Common myeloid progenitor, CD34-positive (primary cell): ENCODE measurements at regions not wholly inside any gene's neighbourhood (a gene's known extent, or its start where the extent isn't known, plus 50 kb on each side); places are given as distances from the start of the nearest gene placed in this dataset.

Experiments
- CTCF ChIA-PET: fragments of 350-600 bp; sonication (Branson Sonifier 250); formaldehyde crosslinking; loops from one replicate; lab custom pipeline; 2021; ENCODE audit warnings: antibody characterized with exemption; lab: Charles Lee
- POLR2A ChIA-PET: fragments of 350-600 bp; sonication (Branson Sonifier 250); formaldehyde crosslinking; loops from one replicate; lab custom pipeline; 2021; ENCODE audit warnings: antibody characterized with exemption; lab: Charles Lee
- DNase-seq, 3 donors: peaks; one replicate each; pipeline versions ENCODE4 v3.0.0 to v3.0.0-alpha.2; 2013
- H3K27ac ChIP-seq, 2 experiments: 1 replicate in 1 of 2; 2 replicates in 1 of 2; pipeline ENCODE4 v1.7.0; 2013; ENCODE audit warnings: inconsistent platforms in 2 of 2, low read length in 2 of 2, mild to moderate bottlenecking in 2 of 2, low read depth in 1 of 2, moderate library complexity in 1 of 2; ENCODE audit not compliant: severe bottlenecking in 2 of 2, insufficient read depth in 1 of 2, poor library complexity in 1 of 2
- H3K27me3 ChIP-seq, 5 experiments: replicated peaks in 2 of 5; 1 replicate in 3 of 5; 2 replicates in 2 of 5; pipeline versions ENCODE4 v1.6.1 to v1.7.0; 2013; ENCODE audit warnings: low read length in 4 of 5, mild to moderate bottlenecking in 2 of 5, moderate library complexity in 2 of 5, inconsistent platforms in 1 of 5; ENCODE audit not compliant: insufficient read depth in 5 of 5, control insufficient read depth in 4 of 5
- H3K36me3 ChIP-seq, 4 experiments: 1 replicate in 2 of 4; 2 replicates in 2 of 4; pipeline versions ENCODE4 v1.6.1 to v1.7.0; 2013; ENCODE audit warnings: low read length in 3 of 4, control low read depth in 1 of 4, mild to moderate bottlenecking in 1 of 4; ENCODE audit not compliant: control insufficient read depth in 4 of 4, insufficient read depth in 4 of 4
- H3K4me1 ChIP-seq, 4 experiments: 1 replicate in 3 of 4; 2 replicates in 1 of 4; pipeline versions ENCODE4 v1.6.1 to v1.7.1; 2013; ENCODE audit warnings: low read length in 3 of 4, mild to moderate bottlenecking in 3 of 4, control low read depth in 1 of 4, inconsistent platforms in 1 of 4, moderate library complexity in 1 of 4; ENCODE audit not compliant: control insufficient read depth in 4 of 4, insufficient read depth in 4 of 4; ENCODE audit errors: control extremely low read depth in 1 of 4
- H3K4me3 ChIP-seq, 7 experiments: 1 replicate in 4 of 7; 2 replicates in 3 of 7; pipeline versions ENCODE4 v1.5.1 to v1.7.0; 2013; ENCODE audit warnings: mild to moderate bottlenecking in 7 of 7, low read length in 6 of 7, moderate library complexity in 6 of 7, inconsistent platforms in 2 of 7, low read depth in 2 of 7, control low read depth in 1 of 7; ENCODE audit not compliant: insufficient read depth in 4 of 7, control insufficient read depth in 1 of 7; ENCODE audit errors: extremely low read depth in 1 of 7
- H3K9me3 ChIP-seq, 5 experiments: 1 replicate in 4 of 5; 2 replicates in 1 of 5; pipeline versions ENCODE4 v1.6.1 to v1.7.1; 2013; ENCODE audit warnings: low read length in 4 of 5, mild to moderate bottlenecking in 2 of 5, inconsistent platforms in 1 of 5, low read depth in 1 of 5, moderate library complexity in 1 of 5; ENCODE audit not compliant: control insufficient read depth in 4 of 5, insufficient read depth in 2 of 5; ENCODE audit errors: control extremely low read depth in 1 of 5
- WGBS: methylation state at CpG from one replicate; pipeline ENCODE4 v1.1.5; 2013; ENCODE audit not compliant: insufficient coverage; 5-methylcytosine and 5-hydroxymethylcytosine counted together

DNA sequence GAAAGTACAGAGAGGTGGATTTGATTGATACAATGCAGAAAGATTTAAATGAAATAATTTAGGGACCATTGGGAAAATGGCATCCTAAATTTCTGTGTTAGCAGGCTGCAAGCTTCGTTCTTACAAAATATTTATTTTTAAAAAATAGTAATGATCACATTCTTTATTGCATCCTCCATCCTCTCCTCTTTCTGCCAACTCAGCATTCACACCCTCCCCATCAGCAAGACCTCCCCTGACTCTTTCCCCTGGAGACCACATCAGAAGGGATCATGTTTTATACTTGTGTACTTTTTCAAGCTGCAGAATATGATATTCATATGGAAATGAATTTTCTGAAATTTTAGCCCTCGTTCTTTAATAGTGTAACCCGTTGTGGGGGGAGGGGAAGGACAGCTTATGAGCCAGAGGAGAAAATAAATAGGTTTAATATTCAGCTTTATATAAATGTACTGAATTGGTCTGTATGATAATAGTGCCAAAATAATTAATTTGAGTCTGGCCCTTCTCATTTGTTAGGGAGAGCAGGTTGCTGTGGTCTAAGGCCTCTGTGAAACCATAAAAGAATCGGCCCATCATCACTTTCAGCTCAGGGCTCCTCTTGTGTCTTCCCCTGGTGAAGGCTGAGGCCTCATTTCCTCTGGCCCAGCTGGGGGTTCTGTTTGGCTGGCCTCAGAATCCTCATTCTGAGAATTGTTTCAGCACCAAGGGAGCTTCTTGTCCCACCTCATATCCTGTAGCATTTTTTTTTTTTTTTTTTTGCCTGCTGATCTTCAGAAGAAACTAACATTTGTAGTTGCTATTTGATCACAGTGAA, 330.8 kb downstream of the TXNL1 start:
- Histone ChIP-seq H3K9me3 (no peaks in the 10 kb centered on the region), H3K27me3 (no peaks in the 10 kb centered on the region), H3K4me1 (peaks cover 0 to 15% (median 12%) of the 10 kb centered on the region in 4 experiments), H3K36me3 (no peaks in the 10 kb centered on the region), H3K4me3 (no peak overlapping the region), H3K27ac (no peak overlapping the region)
- ChIA-PET CTCF (interaction anchor here (1.1 to 2.3 kb wide), 2 partner anchors 11 to 16 kb away, joined by 4 to 9 read pairs; no protein-coding TSS in a partner anchor), POLR2A (no interaction called here)
- 60% methylated on average over 1 of the region's 4 CpGs for WGBS
- no peak for DNase-seq

DNA sequence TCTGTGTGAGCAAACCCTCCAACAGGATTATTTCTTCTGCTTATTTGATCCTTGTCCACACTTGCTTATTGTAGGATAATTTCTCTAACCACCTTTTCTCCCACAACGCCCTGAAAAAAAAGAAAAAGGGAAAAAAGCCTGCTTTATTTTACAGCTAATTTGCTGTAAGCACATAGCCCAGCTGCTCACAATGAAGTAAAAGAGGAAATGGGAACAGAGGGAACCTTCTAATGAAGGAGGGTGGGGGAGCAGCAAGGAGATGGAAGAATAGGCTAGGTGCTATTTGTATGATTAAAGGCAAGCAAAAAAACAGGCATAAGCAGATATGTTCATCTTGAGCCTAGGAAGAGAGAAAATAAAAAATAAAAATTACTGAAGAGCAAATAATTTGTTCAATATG, 331.6 kb downstream of the TXNL1 start:
- Histone ChIP-seq H3K4me1 (peaks cover 0 to 15% (median 12%) of the 10 kb centered on the region in 4 experiments), H3K27me3 (no peaks in the 10 kb centered on the region), H3K27ac (no peak overlapping the region), H3K36me3 (no peaks in the 10 kb centered on the region), H3K4me3 (no peak overlapping the region), H3K9me3 (no peaks in the 10 kb centered on the region)
- no CpG with 5 or more reads among the region's 1 CpG for WGBS
- ChIA-PET CTCF (interaction anchor here (2.3 kb wide), 1 partner anchor 10 kb away, joined by 9 read pairs; no protein-coding TSS in a partner anchor), POLR2A (no interaction called here)
- DNase-seq, result no peak

DNA sequence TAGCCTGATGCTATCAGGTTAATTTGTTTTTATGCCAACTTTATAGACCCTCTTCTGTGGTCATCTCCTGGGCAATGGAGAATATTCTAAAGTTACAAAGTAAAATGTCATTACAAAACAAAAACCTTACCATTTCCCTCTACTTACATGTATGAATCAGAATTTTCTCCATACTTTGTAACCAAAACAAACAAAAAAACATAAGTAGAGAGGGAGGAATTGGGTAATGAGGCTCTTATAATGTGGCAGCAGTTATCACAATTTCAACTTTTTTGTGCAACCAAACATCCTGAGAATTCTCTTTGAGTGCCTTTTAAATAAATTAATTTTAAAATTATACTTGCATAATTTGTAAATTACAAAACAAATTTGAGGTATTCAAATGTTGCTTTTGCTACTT, 332.8 kb downstream of the TXNL1 start:
- no peak overlapping the region for H3K4me3 ChIP-seq
- POLR2A ChIA-PET, result no interaction called here
- no peak for DNase-seq

DNA sequence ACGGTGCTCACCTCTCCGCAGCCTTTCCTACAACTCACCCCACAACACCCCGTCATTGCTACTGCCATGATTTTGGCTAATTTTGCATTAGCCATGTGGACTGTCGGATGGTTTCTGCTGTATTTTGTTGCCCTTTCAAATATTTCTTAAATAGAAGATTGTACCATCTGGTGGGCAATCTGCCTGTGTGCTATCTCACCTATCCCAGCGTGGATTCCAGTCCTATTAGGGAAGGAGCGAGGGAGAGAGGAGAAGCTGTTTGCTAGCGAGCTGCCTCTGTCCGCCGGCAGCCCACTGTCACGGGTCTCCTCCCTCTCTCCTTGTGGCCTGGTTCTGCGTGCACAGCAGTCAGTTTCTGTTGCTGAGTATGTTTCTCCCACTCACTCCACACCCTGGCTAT, 336.2 kb downstream of the TXNL1 start:
- H3K9me3 ChIP-seq, result no peaks in the 10 kb centered on the region
- no peak for DNase-seq
- H3K27ac ChIP-seq, result no peak overlapping the region
- ChIA-PET POLR2A (no interaction called here), CTCF (no interaction called here)
- no peaks in the 10 kb centered on the region for H3K36me3 ChIP-seq
- no peak overlapping the region for H3K4me3 ChIP-seq
- WGBS, result 92% methylated on average over 7 of the region's 11 CpGs
- H3K4me1 ChIP-seq, result peaks cover 0 to 4% (median 0%) of the 10 kb centered on the region in 4 experiments
- H3K27me3 ChIP-seq, result no peaks in the 10 kb centered on the region

More for the DNA sequence above, 332.8 kb downstream of the TXNL1 start:
- Histone ChIP-seq H3K36me3 (no peaks in the 10 kb centered on the region), H3K27me3 (no peaks in the 10 kb centered on the region), H3K9me3 (no peaks in the 10 kb centered on the region), H3K4me1 (peaks cover 0 to 15% (median 12%) of the 10 kb centered on the region in 4 experiments), H3K27ac (no peak overlapping the region)
- CTCF ChIA-PET, result no interaction called here

DNA sequence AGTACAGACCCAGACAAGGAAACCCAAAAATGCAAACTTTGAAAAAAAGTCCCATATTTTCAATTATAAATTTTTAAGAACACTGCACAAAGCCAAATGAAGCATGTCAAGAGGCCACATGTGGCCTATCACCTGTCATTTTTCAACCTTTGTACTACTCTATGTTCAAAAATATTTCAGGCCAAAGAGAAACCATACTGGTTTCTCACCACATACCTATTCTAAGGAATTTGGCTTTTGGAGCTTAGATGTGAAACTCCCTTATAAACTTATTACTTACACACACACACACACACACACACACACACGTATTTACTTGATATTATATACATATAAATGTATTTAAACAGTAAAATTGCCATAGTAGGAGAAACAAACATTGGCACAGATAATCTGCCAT, 338.7 kb downstream of the TXNL1 start:
- no peak overlapping the region for H3K4me3 ChIP-seq
- CTCF ChIA-PET, result no interaction called here
- DNase-seq, result no peak
- H3K9me3 ChIP-seq, result no peaks in the 10 kb centered on the region
- H3K27ac ChIP-seq, result no peak overlapping the region
- WGBS, result no CpG with 5 or more reads among the region's 1 CpG
- POLR2A ChIA-PET, result no interaction called here
- no peaks in the 10 kb centered on the region for H3K27me3 ChIP-seq
- peaks cover 0 to 7% (median 3%) of the 10 kb centered on the region in 4 experiments for H3K4me1 ChIP-seq
- no peaks in the 10 kb centered on the region for H3K36me3 ChIP-seq

DNA sequence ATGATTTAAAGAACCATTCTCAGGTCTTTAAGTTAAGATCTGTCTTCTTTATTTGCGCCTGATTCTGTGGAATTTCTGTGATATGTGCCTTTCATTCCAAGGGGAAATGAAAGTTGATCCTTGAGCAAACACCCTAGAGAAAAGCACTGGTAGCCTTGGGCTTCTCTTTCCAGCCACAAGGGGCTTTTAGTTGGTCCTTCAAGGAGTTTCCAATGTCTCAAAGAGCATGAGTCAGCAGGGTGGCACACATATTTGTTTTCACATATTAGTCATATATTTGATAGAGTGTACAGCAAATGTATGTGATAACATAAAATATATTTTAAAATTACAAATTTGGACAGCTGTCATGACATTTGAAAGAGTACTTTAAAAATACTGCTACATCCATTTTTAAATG, 339.5 kb downstream of the TXNL1 start:
- ChIA-PET POLR2A (no interaction called here), CTCF (no interaction called here)
- no peaks in the 10 kb centered on the region for H3K9me3 ChIP-seq
- peak in 2 of 3 donors; percentile 54 to 60 for DNase-seq
- WGBS, result 86% methylated on average over 1 of the region's 1 CpG
- no peaks in the 10 kb centered on the region for H3K36me3 ChIP-seq
- peaks cover 0 to 14% (median 8%) of the 10 kb centered on the region in 4 experiments for H3K4me1 ChIP-seq
- H3K4me3 ChIP-seq, result no peak overlapping the region
- H3K27me3 ChIP-seq, result no peaks in the 10 kb centered on the region
- no peak overlapping the region for H3K27ac ChIP-seq

DNA sequence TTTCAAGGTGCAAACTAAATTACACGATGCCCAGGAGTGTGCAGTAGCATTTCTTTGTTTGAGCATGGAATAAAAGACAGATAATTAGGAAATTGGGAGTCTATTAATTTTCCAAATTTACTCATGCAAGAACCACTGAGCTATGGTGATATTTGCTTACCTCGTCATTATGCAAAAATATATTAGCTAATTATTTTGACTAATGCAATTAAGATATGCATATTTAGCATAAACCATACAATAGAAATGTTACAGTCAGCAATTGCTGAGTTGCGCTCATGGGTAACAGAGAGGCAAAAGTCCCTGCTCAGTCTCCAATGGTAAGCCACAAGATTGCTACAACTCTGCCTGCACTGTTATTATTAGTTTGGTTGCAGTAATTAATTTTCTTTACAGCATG, 342.0 kb downstream of the TXNL1 start:
- no peak overlapping the region for H3K4me3 ChIP-seq
- WGBS, result 100% methylated on average over 1 of the region's 3 CpGs
- H3K9me3 ChIP-seq, result no peaks in the 10 kb centered on the region
- ChIA-PET POLR2A (interaction anchor here (0.7 kb wide), 1 partner anchor 312 kb away, joined by 3 read pairs; no protein-coding TSS in a partner anchor), CTCF (interaction anchor here (0.7 to 2.6 kb wide), 3 partner anchors 12 to 54 kb away, joined by 3 to 9 read pairs (median 4); no protein-coding TSS in a partner anchor)
- no peaks in the 10 kb centered on the region for H3K36me3 ChIP-seq
- H3K27me3 ChIP-seq, result no peaks in the 10 kb centered on the region
- no peak overlapping the region for H3K27ac ChIP-seq
- DNase-seq, result no peak
- H3K4me1 ChIP-seq, result peaks cover 0 to 14% (median 9%) of the 10 kb centered on the region in 4 experiments
